ENCODE measurements at regions not wholly inside any gene's neighbourhood (a gene's known extent, or its start where the extent isn't known, plus 50 kb on each side); places are given as distances from the start of the nearest gene placed in this dataset.
"Not testable (repeated sequence)": the region's sequence is repeated elsewhere in the genome, so short reads cannot be mapped to it uniquely, and the experiment has no call there.

DNA sequence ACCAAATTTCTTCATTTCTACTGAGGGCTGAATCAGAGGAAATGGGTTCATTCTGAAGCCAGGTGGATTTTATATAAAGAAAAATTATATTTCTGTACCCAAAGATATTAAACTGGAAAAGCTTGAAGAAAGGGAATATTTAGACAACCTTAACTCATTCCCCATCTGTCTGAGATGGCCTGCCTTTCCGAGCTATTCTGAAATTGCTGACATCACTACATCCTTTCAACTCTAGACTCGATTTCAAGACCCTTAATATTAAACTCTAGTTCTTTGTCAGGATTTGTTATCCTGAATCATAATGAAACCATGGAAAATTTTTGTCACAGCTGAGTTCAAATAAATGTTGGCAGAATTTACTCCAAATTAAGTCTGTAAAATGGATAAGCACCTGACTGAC lies 818.5 kb upstream of the SEMA6A start:
- Mint-ChIP-seq H3K4me1 (ENCODE audit: low read depth) (no peaks in the 10 kb centered on the region), H3K4me3 (no peak overlapping the region), H3K9me3 (ENCODE audit: low read depth) (peaks cover 5% of the 10 kb centered on the region), H3K27ac (no peak overlapping the region), H3K27me3 (no peaks in the 10 kb centered on the region), H3K36me3 (no peaks in the 10 kb centered on the region)

DNA sequence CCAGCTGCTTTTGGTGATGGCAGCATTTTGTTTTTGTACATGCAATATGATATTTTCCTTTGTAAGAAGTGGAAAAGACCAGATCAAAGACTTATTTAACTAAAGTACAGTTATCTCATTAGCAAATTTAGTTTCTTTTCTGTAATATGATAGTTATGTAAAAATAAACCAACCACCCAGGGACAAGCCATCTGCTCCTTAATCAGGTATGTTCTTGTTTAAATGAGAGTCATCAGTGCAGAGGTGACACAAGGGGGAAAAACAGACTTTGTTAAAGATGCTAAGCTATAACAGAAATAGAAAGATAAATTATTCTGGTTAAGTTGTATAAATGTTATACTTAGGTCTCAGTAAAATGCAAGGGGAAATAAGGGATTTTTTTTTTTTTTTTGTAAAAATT lies 805.7 kb upstream of the SEMA6A start:
- Mint-ChIP-seq H3K36me3 (no peaks in the 10 kb centered on the region), H3K27ac (no peak overlapping the region), H3K9me3 (ENCODE audit: low read depth) (no peaks in the 10 kb centered on the region), H3K4me3 (no peak overlapping the region), H3K27me3 (no peaks in the 10 kb centered on the region), H3K4me1 (ENCODE audit: low read depth) (no peaks in the 10 kb centered on the region)

DNA sequence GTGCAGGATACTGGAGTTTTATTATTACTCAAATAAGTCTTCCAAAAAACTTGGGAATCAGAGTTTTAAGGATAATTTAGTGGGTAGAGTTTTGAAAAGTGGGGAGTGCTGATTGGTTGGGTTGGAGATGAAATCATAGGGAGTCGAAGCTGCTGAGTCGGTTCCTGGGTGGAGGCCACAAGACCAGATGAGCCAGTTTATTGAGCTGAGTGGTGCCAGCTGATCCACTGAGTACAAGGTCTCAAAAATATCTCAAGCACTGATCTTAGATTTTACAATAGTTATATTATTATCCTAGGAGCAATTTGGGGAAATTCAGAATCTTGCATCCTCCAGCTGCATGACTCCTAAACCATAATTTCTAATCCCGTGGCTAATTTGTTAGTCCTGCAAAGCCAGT lies 804.9 kb upstream of the SEMA6A start:
- Mint-ChIP-seq H3K9me3 (ENCODE audit: low read depth) (no peaks in the 10 kb centered on the region), H3K36me3 (no peaks in the 10 kb centered on the region), H3K27ac (no peak overlapping the region), H3K4me3 (no peak overlapping the region), H3K4me1 (ENCODE audit: low read depth) (no peaks in the 10 kb centered on the region), H3K27me3 (no peaks in the 10 kb centered on the region)

DNA sequence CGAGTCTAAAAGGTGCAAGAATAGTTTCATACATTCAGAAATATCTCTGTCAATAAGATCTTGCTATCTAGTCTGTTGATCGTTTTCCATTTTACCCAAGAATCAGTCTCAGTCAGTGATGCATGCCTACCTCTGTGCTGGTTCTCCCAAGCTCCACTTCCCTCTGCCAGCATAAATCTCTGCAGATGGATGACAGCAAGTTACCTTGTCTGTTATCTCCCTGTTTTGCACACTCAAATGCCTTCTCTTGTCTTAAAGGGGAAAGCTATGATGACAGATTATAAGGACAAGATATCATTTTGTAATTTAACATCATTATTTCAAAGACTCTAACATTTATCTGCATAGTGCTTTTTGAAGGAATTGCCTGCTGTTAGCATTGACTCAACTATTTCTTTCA lies 802.1 kb upstream of the SEMA6A start:
- no peaks in the 10 kb centered on the region for H3K4me1 Mint-ChIP-seq (ENCODE audit: low read depth)
- no peak overlapping the region for H3K27ac Mint-ChIP-seq
- no peak overlapping the region for H3K4me3 Mint-ChIP-seq
- no peaks in the 10 kb centered on the region for H3K9me3 Mint-ChIP-seq (ENCODE audit: low read depth)
- H3K36me3 Mint-ChIP-seq = no peaks in the 10 kb centered on the region
- no peaks in the 10 kb centered on the region for H3K27me3 Mint-ChIP-seq

DNA sequence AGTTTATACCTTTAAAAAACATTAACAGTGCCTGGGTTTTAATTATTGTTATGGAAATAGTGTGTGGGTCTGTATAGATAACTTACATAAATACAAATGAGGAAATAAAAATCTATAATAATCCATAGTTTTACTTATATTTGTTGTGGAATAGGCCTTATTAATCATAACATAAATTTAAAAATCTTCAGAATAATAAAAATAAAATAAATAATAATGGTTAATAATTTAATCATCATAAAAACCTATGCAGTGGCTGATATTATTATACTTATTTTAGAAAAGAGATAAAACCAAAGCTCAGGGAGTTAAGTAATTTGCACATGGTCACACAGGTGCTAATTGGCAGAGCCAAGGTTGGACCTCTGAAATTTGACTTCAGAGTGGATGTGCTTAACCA lies 785.3 kb upstream of the SEMA6A start:
- Mint-ChIP-seq H3K27me3 (no peaks in the 10 kb centered on the region), H3K36me3 (no peaks in the 10 kb centered on the region), H3K4me3 (no peak overlapping the region), H3K4me1 (ENCODE audit: low read depth) (no peaks in the 10 kb centered on the region), H3K27ac (no peak overlapping the region), H3K9me3 (ENCODE audit: low read depth) (peaks cover 3% of the 10 kb centered on the region)

DNA sequence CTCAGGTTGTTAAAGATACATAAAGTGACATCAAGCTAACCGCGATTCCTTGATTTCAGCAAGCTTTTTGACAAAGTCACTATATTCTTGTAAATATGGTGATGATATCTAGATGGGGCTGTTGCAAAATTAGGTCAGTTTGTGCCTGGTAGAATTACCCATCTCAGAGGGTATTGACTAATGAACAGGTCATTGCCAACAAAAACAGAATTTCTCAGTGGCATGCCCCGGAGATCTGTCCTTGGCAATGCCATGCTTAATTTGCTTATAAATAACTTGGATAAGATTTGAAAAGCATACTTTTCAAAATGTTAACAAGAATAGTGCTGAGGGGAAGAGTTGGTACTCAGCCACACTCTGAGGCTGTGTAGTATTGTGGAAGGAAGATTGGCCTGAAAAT lies 783.3 kb upstream of the SEMA6A start:
- H3K4me3 Mint-ChIP-seq = no peak overlapping the region
- H3K4me1 Mint-ChIP-seq (ENCODE audit: low read depth) = no peaks in the 10 kb centered on the region
- H3K9me3 Mint-ChIP-seq (ENCODE audit: low read depth) = peaks cover 3% of the 10 kb centered on the region
- H3K36me3 Mint-ChIP-seq = no peaks in the 10 kb centered on the region
- no peaks in the 10 kb centered on the region for H3K27me3 Mint-ChIP-seq
- no peak overlapping the region for H3K27ac Mint-ChIP-seq

DNA sequence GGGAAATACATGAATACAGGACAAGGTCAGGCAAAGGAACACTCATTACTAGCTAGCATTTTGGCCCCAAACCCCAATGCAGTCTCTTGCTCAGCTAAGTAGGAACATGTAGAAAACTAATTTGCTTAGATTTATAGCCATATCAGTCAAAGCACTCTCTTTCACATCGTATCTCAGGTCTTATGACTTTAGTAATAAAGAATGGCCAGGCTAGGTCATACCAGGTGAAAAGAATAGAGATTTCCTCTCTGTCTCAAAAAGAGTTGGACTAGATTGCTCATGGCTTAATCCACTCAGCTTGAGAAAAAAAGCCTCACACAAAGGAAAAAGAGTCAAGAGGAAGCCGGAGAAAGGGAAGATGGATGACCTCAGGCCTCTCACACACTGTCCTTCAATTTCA lies 772.7 kb upstream of the SEMA6A start:
- peaks cover 4% of the 10 kb centered on the region for H3K9me3 Mint-ChIP-seq (ENCODE audit: low read depth)
- no peaks in the 10 kb centered on the region for H3K27me3 Mint-ChIP-seq
- H3K36me3 Mint-ChIP-seq = no peaks in the 10 kb centered on the region
- H3K4me3 Mint-ChIP-seq = no peak overlapping the region
- H3K27ac Mint-ChIP-seq = no peak overlapping the region
- H3K4me1 Mint-ChIP-seq (ENCODE audit: low read depth) = no peaks in the 10 kb centered on the region

DNA sequence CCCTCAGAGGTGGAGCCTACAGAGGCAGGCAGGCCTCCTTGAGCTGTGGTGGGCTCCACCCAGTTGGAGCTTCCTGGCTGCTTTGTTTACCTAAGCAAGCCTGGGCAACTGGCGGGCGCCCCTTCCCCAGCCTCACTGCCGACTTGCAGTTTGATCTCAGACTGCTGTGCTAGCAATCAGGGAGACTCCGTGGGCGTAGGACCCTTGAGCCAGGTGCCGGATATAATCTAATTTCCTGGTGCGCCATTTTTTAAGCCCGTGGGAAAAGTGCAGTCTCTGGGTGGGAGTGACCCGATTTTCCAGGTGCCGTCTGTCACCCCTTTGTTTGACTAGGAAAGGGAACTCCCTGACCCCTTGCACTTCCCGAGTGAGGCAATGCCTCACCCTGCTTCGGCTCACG lies 769.1 kb upstream of the SEMA6A start:
- not testable (repeated sequence) for H3K4me3 Mint-ChIP-seq; H3K36me3 Mint-ChIP-seq; H3K27me3 Mint-ChIP-seq; H3K9me3 Mint-ChIP-seq (ENCODE audit: low read depth); H3K27ac Mint-ChIP-seq; H3K4me1 Mint-ChIP-seq (ENCODE audit: low read depth)

DNA sequence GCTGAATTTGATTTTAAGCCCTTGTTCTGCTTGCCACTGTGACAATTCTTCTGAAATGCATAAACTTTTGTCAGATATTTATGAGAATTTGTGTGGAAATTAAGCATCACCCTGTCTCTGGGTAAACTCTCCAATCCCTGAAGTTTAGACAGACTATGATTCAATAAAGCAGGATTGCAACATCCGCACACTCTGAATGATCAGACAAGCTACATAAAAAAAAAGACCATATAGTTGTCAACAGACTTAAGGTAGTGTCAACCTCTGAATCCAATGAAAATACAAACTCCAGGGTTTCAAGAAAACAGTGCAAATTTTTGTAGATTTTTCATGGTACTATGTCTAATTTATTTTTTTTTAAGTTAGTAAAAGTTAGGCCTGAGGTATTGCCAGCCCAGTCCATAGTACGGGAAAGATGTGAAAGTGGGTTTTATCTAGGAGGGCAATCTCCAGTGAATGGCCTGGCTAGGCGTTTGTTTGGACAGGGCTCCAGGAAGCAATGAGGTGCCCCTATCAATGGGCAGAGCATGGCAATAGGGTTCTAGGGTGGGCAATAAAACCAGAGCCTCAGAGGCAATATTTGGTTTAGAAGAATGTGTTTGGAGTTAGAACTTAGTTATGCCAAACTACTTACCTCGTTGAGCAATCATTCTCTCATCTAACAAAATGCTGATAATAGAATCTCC lies 762.6 kb upstream of the SEMA6A start:
- no peaks in the 10 kb centered on the region for H3K36me3 Mint-ChIP-seq
- H3K4me1 Mint-ChIP-seq (ENCODE audit: low read depth) = no peaks in the 10 kb centered on the region
- H3K4me3 Mint-ChIP-seq = no peak overlapping the region
- peaks cover 5% of the 10 kb centered on the region for H3K9me3 Mint-ChIP-seq (ENCODE audit: low read depth)
- no peak overlapping the region for H3K27ac Mint-ChIP-seq
- H3K27me3 Mint-ChIP-seq = no peaks in the 10 kb centered on the region

DNA sequence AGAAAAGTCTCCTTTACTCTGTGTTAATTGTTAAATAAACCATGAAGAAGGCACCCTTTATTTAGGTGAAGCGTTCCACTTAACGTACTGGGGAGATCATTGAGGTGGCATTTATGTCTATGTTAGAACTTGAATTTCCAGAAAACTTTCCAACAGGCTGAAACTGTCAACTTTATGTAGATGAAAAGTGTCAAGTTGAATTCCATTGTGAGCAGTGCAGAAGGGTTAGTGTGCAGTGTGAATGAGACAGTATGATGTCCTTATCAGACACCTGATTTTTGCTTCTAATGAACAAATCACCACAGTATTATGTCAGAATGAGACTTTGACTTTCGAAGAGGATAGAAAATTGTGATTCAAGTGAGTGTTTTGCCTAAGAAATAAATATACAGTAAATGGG lies 761.6 kb upstream of the SEMA6A start:
- H3K36me3 Mint-ChIP-seq = no peaks in the 10 kb centered on the region

DNA sequence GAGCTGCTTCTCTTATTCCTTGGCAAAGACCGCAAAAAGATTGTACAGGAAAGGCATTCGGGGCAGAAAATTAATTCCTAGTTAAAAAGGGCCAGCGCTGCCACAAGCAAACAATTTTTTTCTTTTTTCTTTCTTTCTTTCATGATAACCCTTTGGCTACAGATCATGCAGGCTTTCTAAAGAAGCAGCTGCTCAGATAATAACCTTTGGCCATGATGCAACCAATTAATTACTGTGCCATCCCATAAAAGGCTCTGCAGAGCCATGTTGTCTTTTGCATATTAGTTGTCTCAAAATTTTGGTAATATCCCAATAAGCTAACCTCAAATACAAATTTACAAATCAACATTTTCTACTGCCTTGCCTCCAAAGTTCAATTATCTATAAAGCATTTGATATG lies 758.4 kb upstream of the SEMA6A start:
- H3K4me1 Mint-ChIP-seq (ENCODE audit: low read depth) = no peaks in the 10 kb centered on the region
- no peak overlapping the region for H3K4me3 Mint-ChIP-seq
- H3K27ac Mint-ChIP-seq = no peak overlapping the region
- no peaks in the 10 kb centered on the region for H3K27me3 Mint-ChIP-seq
- no peaks in the 10 kb centered on the region for H3K36me3 Mint-ChIP-seq
- H3K9me3 Mint-ChIP-seq (ENCODE audit: low read depth) = peaks cover 12% of the 10 kb centered on the region

More for the DNA sequence above, 761.6 kb upstream of the SEMA6A start:
- H3K27ac Mint-ChIP-seq = no peak overlapping the region
- peaks cover 5% of the 10 kb centered on the region for H3K9me3 Mint-ChIP-seq (ENCODE audit: low read depth)
- H3K4me3 Mint-ChIP-seq = no peak overlapping the region
- no peaks in the 10 kb centered on the region for H3K4me1 Mint-ChIP-seq (ENCODE audit: low read depth)
- H3K27me3 Mint-ChIP-seq = no peaks in the 10 kb centered on the region

DNA sequence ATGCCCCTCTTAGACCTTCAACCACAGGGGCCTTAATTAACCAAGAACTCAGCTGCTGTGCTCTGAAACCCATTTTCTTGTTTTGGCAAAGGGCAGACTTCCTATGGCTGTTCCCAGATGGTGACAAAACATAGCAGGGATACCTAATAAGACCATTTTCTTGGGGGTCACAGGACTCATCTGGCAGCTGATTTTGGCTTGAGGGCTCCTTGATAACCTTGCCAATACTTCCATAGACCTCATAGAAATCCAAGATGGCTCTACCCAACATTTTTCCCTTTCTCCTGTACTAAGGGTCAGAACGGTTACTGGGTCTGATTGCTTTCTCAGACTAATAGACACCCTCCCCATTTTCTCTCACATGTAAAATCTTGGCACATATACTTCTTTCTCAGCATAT lies 757.7 kb upstream of the SEMA6A start:
- Mint-ChIP-seq H3K4me3 (no peak overlapping the region), H3K36me3 (no peaks in the 10 kb centered on the region), H3K27ac (no peak overlapping the region), H3K9me3 (ENCODE audit: low read depth) (peaks cover 12% of the 10 kb centered on the region), H3K4me1 (ENCODE audit: low read depth) (no peaks in the 10 kb centered on the region), H3K27me3 (no peaks in the 10 kb centered on the region)

DNA sequence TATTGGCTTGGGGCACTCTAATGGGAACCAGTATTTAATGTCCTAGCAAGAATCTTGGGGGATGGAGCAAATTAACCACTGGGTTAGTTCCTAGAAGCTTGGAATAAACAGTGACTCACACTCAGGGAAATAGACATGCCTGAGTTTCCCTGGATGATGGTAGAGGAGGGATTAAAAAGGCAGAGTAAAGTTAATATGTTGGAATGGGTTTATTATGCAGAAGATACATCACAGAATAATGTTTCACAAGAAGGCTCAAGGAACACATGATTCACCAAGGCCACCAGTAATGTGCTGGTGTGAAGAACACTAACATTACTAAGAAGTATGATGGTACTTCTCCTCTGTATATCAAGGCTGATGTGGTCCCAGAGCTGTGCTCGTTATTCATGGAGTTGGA lies 752.9 kb upstream of the SEMA6A start:
- H3K9me3 Mint-ChIP-seq (ENCODE audit: low read depth) = peaks cover 11% of the 10 kb centered on the region
- H3K4me3 Mint-ChIP-seq = no peak overlapping the region
- H3K27me3 Mint-ChIP-seq = no peaks in the 10 kb centered on the region
- no peaks in the 10 kb centered on the region for H3K4me1 Mint-ChIP-seq (ENCODE audit: low read depth)
- H3K36me3 Mint-ChIP-seq = no peaks in the 10 kb centered on the region
- no peak overlapping the region for H3K27ac Mint-ChIP-seq

DNA sequence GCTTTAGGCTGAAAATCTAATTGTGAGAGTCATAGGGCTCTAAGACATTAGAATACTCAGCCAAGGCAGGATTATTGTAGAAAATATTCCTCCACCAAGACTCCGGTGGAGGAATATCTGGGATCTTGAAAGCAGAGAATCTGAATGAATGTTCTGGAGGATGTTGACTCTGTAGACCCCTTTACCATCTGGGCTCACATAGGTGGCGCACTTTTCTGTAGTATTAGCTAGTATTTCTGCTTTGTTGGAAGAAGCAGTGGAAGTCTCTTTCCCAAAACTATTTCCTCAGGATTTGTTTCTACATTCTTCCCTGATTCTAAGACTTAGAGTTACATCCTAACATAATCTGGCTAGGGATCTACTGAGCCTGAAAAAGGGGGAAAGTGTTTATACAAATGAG lies 752.4 kb upstream of the SEMA6A start:
- Mint-ChIP-seq H3K36me3 (no peaks in the 10 kb centered on the region), H3K4me3 (no peak overlapping the region), H3K9me3 (ENCODE audit: low read depth) (peaks cover 13% of the 10 kb centered on the region), H3K4me1 (ENCODE audit: low read depth) (no peaks in the 10 kb centered on the region), H3K27me3 (no peaks in the 10 kb centered on the region), H3K27ac (no peak overlapping the region)

DNA sequence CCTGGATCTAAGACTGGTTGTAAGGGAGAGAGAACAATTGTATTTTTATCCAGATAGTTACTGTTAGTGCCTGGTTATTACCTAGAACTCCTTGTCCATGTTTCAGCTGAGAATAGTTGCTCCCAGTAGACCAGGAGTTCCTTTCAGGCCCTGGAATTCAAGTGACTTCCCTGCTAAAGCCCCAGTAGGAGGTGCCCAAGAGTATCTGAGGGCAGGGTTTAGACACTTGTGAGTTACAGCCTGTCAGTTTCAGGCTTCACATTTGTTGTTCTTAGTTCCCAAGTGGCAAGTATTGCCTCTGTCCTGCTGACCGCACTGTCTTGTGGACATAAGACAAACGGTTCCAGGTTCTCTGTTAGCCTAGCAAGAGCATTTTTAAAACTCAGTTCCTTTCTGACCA lies 743.9 kb upstream of the SEMA6A start:
- no peaks in the 10 kb centered on the region for H3K36me3 Mint-ChIP-seq

DNA sequence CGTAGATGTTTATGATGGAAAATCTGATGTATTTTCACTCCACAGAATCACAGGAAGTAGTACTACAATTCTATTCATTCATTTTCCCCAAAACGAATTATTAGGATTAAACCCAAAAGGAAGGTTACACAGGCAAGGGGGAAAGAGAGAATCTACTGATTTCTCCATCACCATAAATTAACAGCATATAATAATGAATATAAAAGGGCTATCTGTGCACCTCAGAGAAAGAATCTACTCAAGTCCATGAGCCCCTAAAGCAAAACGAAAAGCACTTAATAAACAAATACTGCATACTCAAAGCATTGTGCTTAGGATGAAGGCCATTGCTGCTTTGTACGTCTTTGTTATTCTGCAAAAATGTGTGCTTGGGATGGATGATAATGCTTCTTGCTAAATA lies 740.5 kb upstream of the SEMA6A start:
- Mint-ChIP-seq H3K4me3 (no peak overlapping the region), H3K27me3 (no peaks in the 10 kb centered on the region), H3K9me3 (ENCODE audit: low read depth) (peaks cover 3% of the 10 kb centered on the region), H3K4me1 (ENCODE audit: low read depth) (no peaks in the 10 kb centered on the region), H3K27ac (no peak overlapping the region), H3K36me3 (no peaks in the 10 kb centered on the region)

More for the DNA sequence above, 743.9 kb upstream of the SEMA6A start:
- no peak overlapping the region for H3K4me3 Mint-ChIP-seq
- no peaks in the 10 kb centered on the region for H3K4me1 Mint-ChIP-seq (ENCODE audit: low read depth)
- H3K27me3 Mint-ChIP-seq = no peaks in the 10 kb centered on the region
- no peak overlapping the region for H3K27ac Mint-ChIP-seq
- peaks cover 5% of the 10 kb centered on the region for H3K9me3 Mint-ChIP-seq (ENCODE audit: low read depth)
